Heart left ventricle (tissue), 13 donors: ENCODE measurements at regions not wholly inside any gene's neighbourhood (a gene's known extent, or its start where the extent isn't known, plus 50 kb on each side); places are given as distances from the start of the nearest gene placed in this dataset.

Experiments used
- POLR2A ChIP-seq, 2 donors: fragments of 450-650 bp; IDR thresholded peaks; one replicate each; pipeline ENCODE4 v1.6.1; 2017; ENCODE audit warnings: antibody characterized with exemption in 2 of 2, mild to moderate bottlenecking in 2 of 2, moderate library complexity in 2 of 2
- TF ChIP-seq, protein P1 (sequence below), 12 donors: fragments of 200-600 bp; sonication (generic) in 4 of 12; IDR thresholded peaks; one replicate each; pipeline versions ENCODE4 v1.5.0 to v1.8.0; 2018 to 2022; ENCODE audit warnings: antibody characterized with exemption in 12 of 12, mild to moderate bottlenecking in 5 of 12
- donor health status: ischemic (EF 13 %, LVEDD 7.1; RV severe dilation, severe dysfunction).
- donor health status: DM: no; HTN: yes; CAD: no.
- donor health status: DM: no; HTN: no; CAD: no.
- donor health status: ischemic (EF 25% LVEDD 6.9; RV normal size, moderate dysfunction).
- donor health status: ischemic (EF 25% LVEDD 5.7; RV mildly dilated, moderate dysfunction).
- donor health status: ischemic (EF 35%, LVEDD 5.7; RV mildly dilated, moderate dysfunction).
- donor health status: nonischemic (EF 11% LVEDD 7.7; RV severe dilation, severe dysfunction).
- donor health status: DM: yes; HTN: yes; CAD: no.
- donor health status: PGD.
- donor health status: ischemic (EF 29% LVEDD 5.4; RV normal size, mild dysfunction).
- donor health status: nonischemic (EF 23%, LVEDD 6.1; RV moderate dilation, normal function).

GRCh38 chr10:3914733-3915132, 129.7 kb upstream of the KLF6 start:
- TF ChIP-seq, protein P1, sequence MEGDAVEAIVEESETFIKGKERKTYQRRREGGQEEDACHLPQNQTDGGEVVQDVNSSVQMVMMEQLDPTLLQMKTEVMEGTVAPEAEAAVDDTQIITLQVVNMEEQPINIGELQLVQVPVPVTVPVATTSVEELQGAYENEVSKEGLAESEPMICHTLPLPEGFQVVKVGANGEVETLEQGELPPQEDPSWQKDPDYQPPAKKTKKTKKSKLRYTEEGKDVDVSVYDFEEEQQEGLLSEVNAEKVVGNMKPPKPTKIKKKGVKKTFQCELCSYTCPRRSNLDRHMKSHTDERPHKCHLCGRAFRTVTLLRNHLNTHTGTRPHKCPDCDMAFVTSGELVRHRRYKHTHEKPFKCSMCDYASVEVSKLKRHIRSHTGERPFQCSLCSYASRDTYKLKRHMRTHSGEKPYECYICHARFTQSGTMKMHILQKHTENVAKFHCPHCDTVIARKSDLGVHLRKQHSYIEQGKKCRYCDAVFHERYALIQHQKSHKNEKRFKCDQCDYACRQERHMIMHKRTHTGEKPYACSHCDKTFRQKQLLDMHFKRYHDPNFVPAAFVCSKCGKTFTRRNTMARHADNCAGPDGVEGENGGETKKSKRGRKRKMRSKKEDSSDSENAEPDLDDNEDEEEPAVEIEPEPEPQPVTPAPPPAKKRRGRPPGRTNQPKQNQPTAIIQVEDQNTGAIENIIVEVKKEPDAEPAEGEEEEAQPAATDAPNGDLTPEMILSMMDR (IDR thresholded peaks at IDR 0.05) = peak in 1 of 12 donors; percentile 8
- TF ChIP-seq POLR2A (IDR thresholded peaks at IDR 0.05) = no peak
